KMS-11 (cell line): ENCODE measurements at regions not wholly inside any gene's neighbourhood (a gene's known extent, or its start where the extent isn't known, plus 50 kb on each side); places are given as distances from the start of the nearest gene placed in this dataset.

Experiments
- H2AFZ ChIP-seq: fragments of 200-600 bp; sonication (generic); 2 replicates; pipeline ENCODE4 v1.6.1; 2016; ENCODE audit warnings: antibody characterized with exemption, mixed run types, low read depth
- H3K27ac ChIP-seq: fragments of 200-600 bp; sonication (generic); 2 replicates; pipeline ENCODE4 v1.6.1; 2016; ENCODE audit warnings: mild to moderate bottlenecking, mixed run types
- H3K27me3 ChIP-seq: fragments of 200-600 bp; sonication (generic); 2 replicates; pipeline ENCODE4 v1.6.1; 2017; ENCODE audit warnings: mild to moderate bottlenecking, low read depth, mixed run types, moderate library complexity; ENCODE audit not compliant: insufficient read depth
- H3K36me3 ChIP-seq: fragments of 200-600 bp; sonication (generic); 2 replicates; pipeline ENCODE4 v1.6.1; 2017; ENCODE audit warnings: mild to moderate bottlenecking, mixed run types; ENCODE audit not compliant: insufficient read depth
- H3K4me1 ChIP-seq: fragments of 200-600 bp; sonication (generic); 2 replicates; pipeline ENCODE4 v1.6.1; 2016; ENCODE audit warnings: mild to moderate bottlenecking, low read depth, mixed run types; ENCODE audit not compliant: poor library complexity, severe bottlenecking
- H3K4me2 ChIP-seq: fragments of 200-600 bp; sonication (generic); 2 replicates; pipeline ENCODE4 v1.7.0; 2016; ENCODE audit warnings: mild to moderate bottlenecking, mixed run types
- H3K4me3 ChIP-seq: fragments of 200-600 bp; sonication (generic); IDR thresholded peaks from 2 replicates; pipeline ENCODE4 v1.6.1; 2017; ENCODE audit warnings: low read depth, low read length, mixed read lengths; ENCODE audit not compliant: insufficient read depth
- H3K79me2 ChIP-seq: fragments of 200-600 bp; sonication (generic); 2 replicates; pipeline ENCODE4 v1.6.1; 2016; ENCODE audit warnings: low read depth, mixed run types; ENCODE audit not compliant: insufficient read depth
- H3K9ac ChIP-seq: fragments of 200-600 bp; sonication (generic); 2 replicates; pipeline ENCODE4 v1.6.1; 2016; ENCODE audit warnings: mild to moderate bottlenecking, mixed run types
- H4K20me1 ChIP-seq: fragments of 200-600 bp; sonication (generic); 2 replicates; pipeline ENCODE4 v1.6.1; 2016; ENCODE audit warnings: mild to moderate bottlenecking, mixed run types; ENCODE audit not compliant: insufficient read depth
- TF ChIP-seq, protein P1 (sequence below): fragments of 200-600 bp; sonication (generic); conservative IDR thresholded peaks from 2 replicates; pipeline ENCODE4 v1.6.1; 2017; ENCODE audit warnings: low read depth, mild to moderate bottlenecking, antibody characterized with exemption, low read length, moderate library complexity, mixed read lengths

DNA sequence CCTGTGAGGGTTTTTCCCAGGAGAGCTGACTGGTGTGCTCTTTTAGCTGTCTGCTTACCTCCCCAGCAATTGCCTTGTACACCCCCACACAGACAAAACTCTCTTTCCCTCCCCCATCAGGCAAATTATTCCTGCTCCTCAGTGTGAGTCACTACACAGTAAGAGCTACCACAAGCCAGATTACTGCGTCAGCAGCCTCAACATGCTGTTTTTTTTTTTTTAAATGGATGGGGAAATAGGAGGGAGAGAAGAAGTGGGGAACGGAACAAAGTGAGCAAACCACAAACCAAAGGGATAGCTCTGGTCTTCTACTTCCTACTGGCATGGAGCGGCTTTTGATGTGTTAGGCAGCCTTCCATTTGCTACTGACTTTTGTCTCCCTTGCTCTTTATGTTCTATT is 107.5 kb upstream of the ACSL4 start:
- Histone ChIP-seq H3K79me2 (no peaks in the 10 kb centered on the region), H3K36me3 (no peaks in the 10 kb centered on the region), H3K4me3 (no peak overlapping the region), H3K27me3 (no peaks in the 10 kb centered on the region), H3K9ac (no peak overlapping the region), H3K4me2 (no peak overlapping the region), H4K20me1 (no peaks in the 10 kb centered on the region), H3K27ac (no peak overlapping the region), H3K4me1 (no peaks in the 10 kb centered on the region), H2AFZ (no peak overlapping the region)
- TF ChIP-seq, protein P1, sequence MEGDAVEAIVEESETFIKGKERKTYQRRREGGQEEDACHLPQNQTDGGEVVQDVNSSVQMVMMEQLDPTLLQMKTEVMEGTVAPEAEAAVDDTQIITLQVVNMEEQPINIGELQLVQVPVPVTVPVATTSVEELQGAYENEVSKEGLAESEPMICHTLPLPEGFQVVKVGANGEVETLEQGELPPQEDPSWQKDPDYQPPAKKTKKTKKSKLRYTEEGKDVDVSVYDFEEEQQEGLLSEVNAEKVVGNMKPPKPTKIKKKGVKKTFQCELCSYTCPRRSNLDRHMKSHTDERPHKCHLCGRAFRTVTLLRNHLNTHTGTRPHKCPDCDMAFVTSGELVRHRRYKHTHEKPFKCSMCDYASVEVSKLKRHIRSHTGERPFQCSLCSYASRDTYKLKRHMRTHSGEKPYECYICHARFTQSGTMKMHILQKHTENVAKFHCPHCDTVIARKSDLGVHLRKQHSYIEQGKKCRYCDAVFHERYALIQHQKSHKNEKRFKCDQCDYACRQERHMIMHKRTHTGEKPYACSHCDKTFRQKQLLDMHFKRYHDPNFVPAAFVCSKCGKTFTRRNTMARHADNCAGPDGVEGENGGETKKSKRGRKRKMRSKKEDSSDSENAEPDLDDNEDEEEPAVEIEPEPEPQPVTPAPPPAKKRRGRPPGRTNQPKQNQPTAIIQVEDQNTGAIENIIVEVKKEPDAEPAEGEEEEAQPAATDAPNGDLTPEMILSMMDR = no peak

GRCh38 chrX:109841257-109841656 is 108.2 kb upstream of the ACSL4 start:
- H2AFZ ChIP-seq = no peak overlapping the region
- H3K27me3 ChIP-seq = no peaks in the 10 kb centered on the region
- H3K4me1 ChIP-seq = no peaks in the 10 kb centered on the region
- no peaks in the 10 kb centered on the region for H4K20me1 ChIP-seq
- H3K79me2 ChIP-seq = no peaks in the 10 kb centered on the region
- H3K4me2 ChIP-seq = no peak overlapping the region
- H3K4me3 ChIP-seq = no peak overlapping the region
- no peaks in the 10 kb centered on the region for H3K36me3 ChIP-seq
- no peak overlapping the region for H3K9ac ChIP-seq
- H3K27ac ChIP-seq = no peak overlapping the region
- TF ChIP-seq, protein P1 = no peak

GRCh38 chrX:109841869-109842579 is 109.0 kb upstream of the ACSL4 start:
- H3K4me3 ChIP-seq = no peak overlapping the region
- H3K79me2 ChIP-seq = no peaks in the 10 kb centered on the region
- no peaks in the 10 kb centered on the region for H3K4me1 ChIP-seq
- H3K27ac ChIP-seq = no peak overlapping the region
- H3K27me3 ChIP-seq = no peaks in the 10 kb centered on the region
- H4K20me1 ChIP-seq = no peaks in the 10 kb centered on the region
- no peak overlapping the region for H3K9ac ChIP-seq
- no peak overlapping the region for H3K4me2 ChIP-seq
- no peaks in the 10 kb centered on the region for H3K36me3 ChIP-seq
- no peak overlapping the region for H2AFZ ChIP-seq
- TF ChIP-seq, protein P1 = no peak

GRCh38 chrX:109842611-109843010 is 109.6 kb upstream of the ACSL4 start:
- Histone ChIP-seq H3K9ac (no peak overlapping the region), H3K4me3 (no peak overlapping the region), H3K27ac (no peak overlapping the region), H3K4me2 (no peak overlapping the region), H3K27me3 (no peaks in the 10 kb centered on the region), H3K4me1 (no peaks in the 10 kb centered on the region), H4K20me1 (no peaks in the 10 kb centered on the region), H3K79me2 (no peaks in the 10 kb centered on the region), H3K36me3 (no peaks in the 10 kb centered on the region), H2AFZ (no peak overlapping the region)
- TF ChIP-seq, protein P1 = no peak
